H1 (cell line): ENCODE measurements at regions not wholly inside any gene's neighbourhood (a gene's known extent, or its start where the extent isn't known, plus 50 kb on each side); places are given as distances from the start of the nearest gene placed in this dataset.

Experiments used
- RNF2 ChIP-seq: fragments of 200-900, 300-1000 bp; sonication (generic); IDR thresholded peaks from 2 replicates; pipeline ENCODE4 v1.7.1; 2016; ENCODE audit warnings: borderline replicate concordance, low read depth, mild to moderate bottlenecking, antibody characterized with exemption, low read length; ENCODE audit not compliant: poor library complexity, severe bottlenecking; ENCODE audit errors: missing control alignments
- TF ChIP-seq, protein P1 (sequence below): IDR thresholded peaks from 2 replicates; pipeline ENCODE4 v1.6.1; 2011; ENCODE audit warnings: low read length, improper control_type of control experiment

DNA sequence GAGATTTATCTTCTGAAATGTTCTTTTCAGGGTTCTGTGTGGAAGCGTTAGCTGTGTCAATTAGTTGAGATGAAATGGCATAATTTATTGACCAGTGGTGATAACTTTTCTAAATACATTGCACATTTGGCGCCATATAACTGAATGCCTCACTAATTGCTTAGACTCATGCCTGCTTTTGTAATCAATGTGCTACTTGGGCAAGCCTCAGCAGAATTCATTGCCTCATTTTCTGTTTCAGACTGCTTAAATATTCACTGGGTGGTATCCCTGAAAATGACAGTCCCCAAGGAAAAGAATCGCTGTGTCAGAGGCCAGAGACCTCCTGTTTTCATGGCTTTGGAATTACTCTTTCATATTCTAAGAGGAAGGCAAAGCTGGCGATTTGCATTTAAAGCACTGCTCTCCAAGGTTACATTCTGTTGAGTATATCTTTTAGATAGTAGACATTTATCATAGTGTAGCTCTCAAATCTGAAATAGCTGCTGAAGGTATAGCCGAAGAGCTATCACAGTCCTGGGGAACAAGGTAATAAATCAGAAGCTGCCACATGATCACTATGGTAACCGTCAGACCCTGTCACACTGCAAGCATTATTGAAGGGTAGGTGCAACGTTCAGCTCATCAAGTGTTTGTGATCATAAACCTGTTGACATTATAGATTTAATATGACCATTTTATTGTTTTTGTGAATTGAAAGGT lies 297.3 kb upstream of the E2F7 start (continued):
- TF ChIP-seq, protein P1, sequence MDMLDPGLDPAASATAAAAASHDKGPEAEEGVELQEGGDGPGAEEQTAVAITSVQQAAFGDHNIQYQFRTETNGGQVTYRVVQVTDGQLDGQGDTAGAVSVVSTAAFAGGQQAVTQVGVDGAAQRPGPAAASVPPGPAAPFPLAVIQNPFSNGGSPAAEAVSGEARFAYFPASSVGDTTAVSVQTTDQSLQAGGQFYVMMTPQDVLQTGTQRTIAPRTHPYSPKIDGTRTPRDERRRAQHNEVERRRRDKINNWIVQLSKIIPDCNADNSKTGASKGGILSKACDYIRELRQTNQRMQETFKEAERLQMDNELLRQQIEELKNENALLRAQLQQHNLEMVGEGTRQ, result no peak
- TF ChIP-seq RNF2, result no peak
- TF ChIP-seq, all 59 proteins: peak for 0
